Loucy (cell line): ENCODE measurements at regions not wholly inside any gene's neighbourhood (a gene's known extent, or its start where the extent isn't known, plus 50 kb on each side); places are given as distances from the start of the nearest gene placed in this dataset.

ENCODE experiments used
- EZH2phosphoT487 ChIP-seq: fragments of 200-600 bp; IDR thresholded peaks from 2 replicates; pipeline ENCODE4 v1.6.1; 2018; ENCODE audit warnings: antibody characterized with exemption, mild to moderate bottlenecking, moderate library complexity, borderline replicate concordance
- TF ChIP-seq, protein P1 (sequence below): fragments of 200-600 bp; sonication (generic); conservative IDR thresholded peaks from 2 replicates; pipeline ENCODE4 v1.5.1; 2014; ENCODE audit warnings: mild to moderate bottlenecking, antibody characterized with exemption, low read length

DNA sequence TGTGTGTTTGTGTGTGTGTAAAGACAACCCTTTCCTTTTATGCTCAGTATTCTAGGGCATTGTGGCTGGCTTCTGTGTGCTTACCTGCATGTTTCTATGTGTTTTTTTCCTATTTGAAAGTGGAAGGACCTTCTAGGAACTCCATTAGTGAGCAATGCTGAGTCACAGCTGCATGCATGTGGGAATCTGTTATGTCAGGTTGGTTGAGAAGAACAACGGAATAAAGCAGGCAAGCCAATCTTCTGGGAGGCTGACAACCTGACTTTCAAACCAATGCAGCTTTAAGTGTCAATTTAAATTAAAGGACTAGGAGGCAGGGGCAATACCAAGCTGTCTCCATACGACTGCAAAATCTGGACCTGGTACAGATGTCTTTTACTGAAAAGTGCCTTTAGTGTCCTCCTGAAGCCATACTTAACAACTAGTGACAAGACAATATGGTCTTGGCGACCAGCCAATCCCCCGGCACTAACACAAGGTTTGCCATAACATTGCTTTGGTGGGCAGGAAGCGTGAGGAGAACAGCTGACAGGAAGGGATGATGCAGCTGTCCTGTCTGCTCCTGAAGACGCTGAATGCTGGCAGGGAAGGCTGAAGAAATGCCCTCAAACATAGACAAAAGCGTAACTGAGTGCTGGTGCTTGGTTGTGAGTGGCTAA, 514.7 kb upstream of the CDH7 start:
- TF ChIP-seq, protein P1, sequence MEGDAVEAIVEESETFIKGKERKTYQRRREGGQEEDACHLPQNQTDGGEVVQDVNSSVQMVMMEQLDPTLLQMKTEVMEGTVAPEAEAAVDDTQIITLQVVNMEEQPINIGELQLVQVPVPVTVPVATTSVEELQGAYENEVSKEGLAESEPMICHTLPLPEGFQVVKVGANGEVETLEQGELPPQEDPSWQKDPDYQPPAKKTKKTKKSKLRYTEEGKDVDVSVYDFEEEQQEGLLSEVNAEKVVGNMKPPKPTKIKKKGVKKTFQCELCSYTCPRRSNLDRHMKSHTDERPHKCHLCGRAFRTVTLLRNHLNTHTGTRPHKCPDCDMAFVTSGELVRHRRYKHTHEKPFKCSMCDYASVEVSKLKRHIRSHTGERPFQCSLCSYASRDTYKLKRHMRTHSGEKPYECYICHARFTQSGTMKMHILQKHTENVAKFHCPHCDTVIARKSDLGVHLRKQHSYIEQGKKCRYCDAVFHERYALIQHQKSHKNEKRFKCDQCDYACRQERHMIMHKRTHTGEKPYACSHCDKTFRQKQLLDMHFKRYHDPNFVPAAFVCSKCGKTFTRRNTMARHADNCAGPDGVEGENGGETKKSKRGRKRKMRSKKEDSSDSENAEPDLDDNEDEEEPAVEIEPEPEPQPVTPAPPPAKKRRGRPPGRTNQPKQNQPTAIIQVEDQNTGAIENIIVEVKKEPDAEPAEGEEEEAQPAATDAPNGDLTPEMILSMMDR: no peak
- no peak for TF ChIP-seq EZH2phosphoT487
